ENCODE measurements at regions not wholly inside any gene's neighbourhood (a gene's known extent, or its start where the extent isn't known, plus 50 kb on each side); places are given as distances from the start of the nearest gene placed in this dataset.

DNA sequence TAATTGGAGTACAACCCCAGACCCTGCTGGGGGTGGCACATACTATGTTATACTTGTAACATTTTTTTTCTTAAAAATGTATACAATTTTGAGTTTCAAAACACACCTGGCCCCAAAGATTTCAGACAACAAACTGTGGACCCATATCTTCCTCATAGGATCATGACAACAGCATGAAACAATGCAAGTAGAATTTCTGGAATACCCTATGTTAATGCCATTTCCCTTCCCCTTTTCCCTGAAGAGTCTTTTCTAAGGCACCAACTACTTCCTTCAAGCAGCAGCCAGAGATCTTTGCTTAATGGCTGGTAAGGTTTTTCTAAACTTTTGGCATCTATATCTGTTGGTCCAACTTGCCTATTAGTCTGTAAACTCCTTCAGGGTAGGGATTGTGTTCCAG is 99.9 kb upstream of the SERBP1 start:
- ATAC-seq (ENCODE audit: low read depth), result no peak
- TF ChIP-seq, protein P1, sequence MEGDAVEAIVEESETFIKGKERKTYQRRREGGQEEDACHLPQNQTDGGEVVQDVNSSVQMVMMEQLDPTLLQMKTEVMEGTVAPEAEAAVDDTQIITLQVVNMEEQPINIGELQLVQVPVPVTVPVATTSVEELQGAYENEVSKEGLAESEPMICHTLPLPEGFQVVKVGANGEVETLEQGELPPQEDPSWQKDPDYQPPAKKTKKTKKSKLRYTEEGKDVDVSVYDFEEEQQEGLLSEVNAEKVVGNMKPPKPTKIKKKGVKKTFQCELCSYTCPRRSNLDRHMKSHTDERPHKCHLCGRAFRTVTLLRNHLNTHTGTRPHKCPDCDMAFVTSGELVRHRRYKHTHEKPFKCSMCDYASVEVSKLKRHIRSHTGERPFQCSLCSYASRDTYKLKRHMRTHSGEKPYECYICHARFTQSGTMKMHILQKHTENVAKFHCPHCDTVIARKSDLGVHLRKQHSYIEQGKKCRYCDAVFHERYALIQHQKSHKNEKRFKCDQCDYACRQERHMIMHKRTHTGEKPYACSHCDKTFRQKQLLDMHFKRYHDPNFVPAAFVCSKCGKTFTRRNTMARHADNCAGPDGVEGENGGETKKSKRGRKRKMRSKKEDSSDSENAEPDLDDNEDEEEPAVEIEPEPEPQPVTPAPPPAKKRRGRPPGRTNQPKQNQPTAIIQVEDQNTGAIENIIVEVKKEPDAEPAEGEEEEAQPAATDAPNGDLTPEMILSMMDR (IDR thresholded peaks at IDR 0.05), result no peak
- no peak for TF ChIP-seq EZH2 (IDR thresholded peaks at IDR 0.05; ENCODE audit: borderline replicate concordance, insufficient read depth, low read depth, low read length, poor library complexity, severe bottlenecking)
- DNase-seq, result no peak
- Histone ChIP-seq H3K4me1 (ENCODE audit: control insufficient read depth in 2 of 2, insufficient read depth in 2 of 2, low read length in 2 of 2) (no peaks in the 10 kb centered on the region), H3K79me2 (ENCODE audit: control insufficient read depth, insufficient read depth, low read length) (no peaks in the 10 kb centered on the region), H2AFZ (ENCODE audit: insufficient read depth, low read depth, low read length, poor library complexity, severe bottlenecking) (no peak overlapping the region), H3K27me3 (replicated peaks in 1 of 4; ENCODE audit: control extremely low read depth in 1 of 4, control insufficient read depth in 3 of 4, insufficient read depth in 4 of 4, low read length in 3 of 4) (no peaks in the 10 kb centered on the region), H3K4me2 (replicated peaks; ENCODE audit: low read depth, low read length, poor library complexity, severe bottlenecking) (no peak overlapping the region), H3K9ac (ENCODE audit: low read length) (no peak overlapping the region), H3K9me3 (ENCODE audit: control extremely low read depth in 1 of 3, control insufficient read depth in 2 of 3, insufficient read depth in 1 of 3, low read length in 2 of 3) (no peaks in the 10 kb centered on the region), H3K36me3 (replicated peaks in 1 of 2; ENCODE audit: control extremely low read depth in 1 of 2, control insufficient read depth in 1 of 2, extremely low read depth in 1 of 2, insufficient read depth in 2 of 2, low read length in 1 of 2) (no peaks in the 10 kb centered on the region), H3K27ac (ENCODE audit: low read length in 2 of 2) (no peak overlapping the region), H3K4me3 (ENCODE audit: control extremely low read depth in 1 of 5, extremely low read depth in 1 of 5, insufficient read depth in 1 of 5, low read depth in 2 of 5, low read length in 4 of 5) (no peak overlapping the region), H4K20me1 (ENCODE audit: control insufficient read depth, insufficient read depth, low read length, poor library complexity, severe bottlenecking) (no peaks in the 10 kb centered on the region)
- CTCF ChIA-PET, result interaction anchor here (0.9 kb wide), 1 partner anchor 231 kb away, joined by 3 read pairs; no protein-coding TSS in a partner anchor
- Mint-ChIP-seq H3K27ac (no peak overlapping the region), H3K4me3 (no peak overlapping the region), H3K4me1 (no peaks in the 10 kb centered on the region), H3K27me3 (peaks cover 7% of the 10 kb centered on the region), H3K9me3 (ENCODE audit: insufficient read depth) (no peaks in the 10 kb centered on the region)
- POLR2A ChIA-PET, result no interaction called here
- intact Hi-C loops (cut with micrococcal nuclease), result no loop called here

DNA sequence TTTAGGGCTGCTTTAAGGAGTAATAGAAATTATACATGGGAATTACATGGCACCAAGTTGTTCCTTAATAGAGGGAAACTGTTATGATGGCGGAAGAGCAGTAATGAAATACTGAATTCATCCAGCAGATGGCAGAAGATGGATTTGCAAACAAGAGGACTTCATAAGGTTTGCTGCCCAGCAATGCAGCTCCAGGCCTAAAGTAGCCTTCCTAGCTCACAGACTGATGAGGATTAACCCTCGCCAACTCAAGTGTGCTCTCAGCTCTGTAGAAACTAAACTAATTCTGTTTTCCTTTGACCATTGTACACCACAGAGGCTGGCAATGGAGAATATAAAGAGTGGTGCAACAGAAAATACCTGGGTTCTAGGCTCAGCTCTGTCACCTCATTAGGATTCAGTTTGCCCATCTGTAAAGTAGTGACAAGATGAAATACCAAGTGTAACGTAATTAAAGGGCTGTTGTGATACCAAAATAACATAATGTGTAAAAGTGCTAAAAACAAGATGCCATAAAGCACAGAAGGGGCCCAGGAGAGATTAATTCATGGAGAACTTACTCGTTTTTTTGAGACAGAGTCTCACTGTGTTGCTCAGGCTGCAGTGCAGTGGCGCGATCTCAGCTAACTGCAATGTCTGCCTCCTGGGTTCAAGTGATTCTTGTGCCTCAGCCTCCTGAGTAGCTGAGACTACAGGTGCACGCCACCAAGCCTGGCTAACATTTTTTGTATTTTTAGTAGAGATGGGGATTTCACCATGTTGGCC is 102.4 kb upstream of the SERBP1 start:
- Mint-ChIP-seq H3K4me1 (no peaks in the 10 kb centered on the region), H3K9me3 (ENCODE audit: insufficient read depth) (no peaks in the 10 kb centered on the region), H3K27ac (no peak overlapping the region), H3K4me3 (no peak overlapping the region), H3K27me3 (peaks cover 9% of the 10 kb centered on the region)
- 71% methylated on average over 4 of the region's 7 CpGs for WGBS (ENCODE audit: insufficient coverage)
- ATAC-seq (ENCODE audit: low read depth), result peak; percentile 28
- TF ChIP-seq, protein P1 (IDR thresholded peaks at IDR 0.05), result peak; percentile 77
- no peak for TF ChIP-seq EZH2 (IDR thresholded peaks at IDR 0.05; ENCODE audit: borderline replicate concordance, insufficient read depth, low read depth, low read length, poor library complexity, severe bottlenecking)
- Histone ChIP-seq H3K9ac (ENCODE audit: low read length) (no peak overlapping the region), H4K20me1 (ENCODE audit: control insufficient read depth, insufficient read depth, low read length, poor library complexity, severe bottlenecking) (no peaks in the 10 kb centered on the region), H2AFZ (ENCODE audit: insufficient read depth, low read depth, low read length, poor library complexity, severe bottlenecking) (no peak overlapping the region), H3K27me3 (replicated peaks in 1 of 4; ENCODE audit: control extremely low read depth in 1 of 4, control insufficient read depth in 3 of 4, insufficient read depth in 4 of 4, low read length in 3 of 4) (no peaks in the 10 kb centered on the region), H3K4me2 (replicated peaks; ENCODE audit: low read depth, low read length, poor library complexity, severe bottlenecking) (no peak overlapping the region), H3K9me3 (ENCODE audit: control extremely low read depth in 1 of 3, control insufficient read depth in 2 of 3, insufficient read depth in 1 of 3, low read length in 2 of 3) (no peaks in the 10 kb centered on the region), H3K4me3 (ENCODE audit: control extremely low read depth in 1 of 5, extremely low read depth in 1 of 5, insufficient read depth in 1 of 5, low read depth in 2 of 5, low read length in 4 of 5) (no peak overlapping the region), H3K36me3 (replicated peaks in 1 of 2; ENCODE audit: control extremely low read depth in 1 of 2, control insufficient read depth in 1 of 2, extremely low read depth in 1 of 2, insufficient read depth in 2 of 2, low read length in 1 of 2) (no peaks in the 10 kb centered on the region), H3K79me2 (ENCODE audit: control insufficient read depth, insufficient read depth, low read length) (no peaks in the 10 kb centered on the region), H3K4me1 (ENCODE audit: control insufficient read depth in 2 of 2, insufficient read depth in 2 of 2, low read length in 2 of 2) (no peaks in the 10 kb centered on the region), H3K27ac (ENCODE audit: low read length in 2 of 2) (no peak overlapping the region)
- intact Hi-C loops (cut with micrococcal nuclease), result loop anchor here (1.0 kb wide), 1 partner anchor 228 kb away; no protein-coding TSS in a partner anchor
- ChIA-PET CTCF (interaction anchor here (0.5 to 11.1 kb wide), 14 partner anchors 9 to 239 kb away, joined by 3 to 200 read pairs (median 5); no protein-coding TSS in a partner anchor), POLR2A (no interaction called here)
- peak; percentile 61 for DNase-seq
